Endothelial cell (in vitro differentiated cells): ENCODE measurements at regions not wholly inside any gene's neighbourhood (a gene's known extent, or its start where the extent isn't known, plus 50 kb on each side); places are given as distances from the start of the nearest gene placed in this dataset.

Experiments used
- DNase-seq: peaks from one replicate; pipeline ENCODE4 v3.0.0; 2021; ENCODE audit warnings: low spot score
- H3K27ac Mint-ChIP-seq: one replicate; pipeline ENCODE4 v1.8.0; 2021; ENCODE audit warnings: mixed read lengths, inconsistent platforms; ENCODE audit not compliant: unreplicated experiment
- H3K27me3 Mint-ChIP-seq: one replicate; pipeline ENCODE4 v1.8.0; 2021; ENCODE audit warnings: mild to moderate bottlenecking, moderate library complexity, mixed read lengths, inconsistent platforms; ENCODE audit not compliant: unreplicated experiment
- H3K36me3 Mint-ChIP-seq: one replicate; pipeline ENCODE4 v1.8.0; 2021; ENCODE audit warnings: mild to moderate bottlenecking, low read depth, mixed read lengths, inconsistent platforms; ENCODE audit not compliant: unreplicated experiment
- H3K4me1 Mint-ChIP-seq: one replicate; pipeline ENCODE4 v1.8.0; 2021; ENCODE audit warnings: mild to moderate bottlenecking, mixed read lengths, inconsistent platforms; ENCODE audit not compliant: unreplicated experiment
- H3K4me3 Mint-ChIP-seq: one replicate; pipeline ENCODE4 v1.8.0; 2021; ENCODE audit warnings: mild to moderate bottlenecking, mixed read lengths, inconsistent platforms; ENCODE audit not compliant: unreplicated experiment
- H3K9me3 Mint-ChIP-seq: one replicate; pipeline ENCODE4 v1.8.0; 2021; ENCODE audit warnings: mixed read lengths, inconsistent platforms; ENCODE audit not compliant: unreplicated experiment
- TF ChIP-seq, protein P1 (sequence below): fragments of 200-600 bp; sonication (generic); IDR thresholded peaks from one replicate; pipeline ENCODE4 v1.5.0; 2021; ENCODE audit warnings: antibody characterized with exemption; ENCODE audit not compliant: unreplicated experiment

DNA sequence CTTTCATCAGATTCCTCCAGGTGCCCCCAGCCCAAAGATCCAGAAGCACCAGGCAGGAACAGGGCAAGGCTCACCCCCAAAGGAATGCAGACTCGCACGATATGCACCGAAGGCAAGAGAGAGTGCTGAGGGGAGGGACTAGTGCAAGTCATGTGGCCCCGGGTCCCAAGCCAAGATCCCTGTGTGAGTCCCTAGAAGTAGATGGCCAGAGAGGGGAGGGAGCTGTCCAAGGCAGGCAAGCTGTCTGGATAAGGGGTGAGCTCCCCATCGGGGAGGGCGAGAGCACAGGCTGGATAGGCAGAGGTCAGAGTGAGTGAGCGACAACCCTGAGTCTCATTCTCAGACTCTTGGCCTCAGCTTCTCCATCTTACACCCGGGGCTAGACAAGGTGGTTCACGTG, 171.5 kb upstream of the LINGO1 start:
- Mint-ChIP-seq H3K27me3 (peaks cover 3% of the 10 kb centered on the region), H3K4me1 (peaks cover 30% of the 10 kb centered on the region), H3K36me3 (peaks cover 3% of the 10 kb centered on the region), H3K27ac (no peak overlapping the region), H3K4me3 (no peak overlapping the region), H3K9me3 (no peaks in the 10 kb centered on the region)
- no peak for DNase-seq
- TF ChIP-seq, protein P1, sequence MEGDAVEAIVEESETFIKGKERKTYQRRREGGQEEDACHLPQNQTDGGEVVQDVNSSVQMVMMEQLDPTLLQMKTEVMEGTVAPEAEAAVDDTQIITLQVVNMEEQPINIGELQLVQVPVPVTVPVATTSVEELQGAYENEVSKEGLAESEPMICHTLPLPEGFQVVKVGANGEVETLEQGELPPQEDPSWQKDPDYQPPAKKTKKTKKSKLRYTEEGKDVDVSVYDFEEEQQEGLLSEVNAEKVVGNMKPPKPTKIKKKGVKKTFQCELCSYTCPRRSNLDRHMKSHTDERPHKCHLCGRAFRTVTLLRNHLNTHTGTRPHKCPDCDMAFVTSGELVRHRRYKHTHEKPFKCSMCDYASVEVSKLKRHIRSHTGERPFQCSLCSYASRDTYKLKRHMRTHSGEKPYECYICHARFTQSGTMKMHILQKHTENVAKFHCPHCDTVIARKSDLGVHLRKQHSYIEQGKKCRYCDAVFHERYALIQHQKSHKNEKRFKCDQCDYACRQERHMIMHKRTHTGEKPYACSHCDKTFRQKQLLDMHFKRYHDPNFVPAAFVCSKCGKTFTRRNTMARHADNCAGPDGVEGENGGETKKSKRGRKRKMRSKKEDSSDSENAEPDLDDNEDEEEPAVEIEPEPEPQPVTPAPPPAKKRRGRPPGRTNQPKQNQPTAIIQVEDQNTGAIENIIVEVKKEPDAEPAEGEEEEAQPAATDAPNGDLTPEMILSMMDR = no peak

DNA sequence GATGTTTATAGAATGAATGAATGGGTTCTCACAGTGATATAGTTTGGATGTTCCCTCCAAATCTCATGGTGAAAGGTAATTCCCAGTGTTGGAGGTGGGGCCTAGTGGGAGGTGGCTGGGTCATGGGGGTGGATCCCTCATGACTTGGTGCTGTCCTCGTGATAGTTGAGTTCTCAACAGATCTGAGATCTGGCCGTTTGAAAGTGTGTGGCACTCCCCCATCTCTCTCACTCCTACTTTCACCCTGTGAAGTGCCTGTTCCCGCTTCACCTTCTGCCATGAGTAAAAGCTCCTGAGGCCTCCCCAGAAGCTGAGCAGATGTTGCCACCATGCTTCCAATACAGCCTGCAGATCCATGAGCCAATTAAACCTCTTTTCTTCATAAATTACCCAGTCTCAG, 170.8 kb upstream of the LINGO1 start:
- Mint-ChIP-seq H3K36me3 (peaks cover 3% of the 10 kb centered on the region), H3K9me3 (no peaks in the 10 kb centered on the region), H3K4me3 (no peak overlapping the region), H3K4me1 (peaks cover 30% of the 10 kb centered on the region), H3K27ac (no peak overlapping the region), H3K27me3 (peaks cover 3% of the 10 kb centered on the region)
- TF ChIP-seq, protein P1 = no peak
- DNase-seq = no peak

DNA sequence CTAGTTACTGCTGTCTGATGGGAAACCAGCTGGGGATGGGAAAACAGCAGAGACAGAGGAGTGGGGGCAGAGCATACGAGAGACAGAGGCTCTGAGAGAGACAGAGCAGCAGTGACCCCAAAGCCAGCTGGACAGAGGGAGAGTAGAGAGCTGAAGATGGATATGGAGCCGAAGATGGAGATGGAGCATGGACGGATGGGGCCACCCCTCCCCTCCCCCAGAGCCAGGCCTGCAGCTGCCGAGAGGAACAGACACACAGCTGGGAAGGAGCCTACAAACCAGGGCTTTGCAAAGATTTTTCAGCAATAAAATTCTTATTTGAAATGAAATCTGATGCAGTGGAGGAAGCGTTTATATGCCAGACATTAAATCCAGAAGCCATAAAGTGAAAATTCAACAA, 167.6 kb upstream of the LINGO1 start:
- Mint-ChIP-seq H3K4me1 (peaks cover 23% of the 10 kb centered on the region), H3K36me3 (peaks cover 3% of the 10 kb centered on the region), H3K9me3 (no peaks in the 10 kb centered on the region), H3K27ac (no peak overlapping the region), H3K4me3 (no peak overlapping the region), H3K27me3 (peaks cover 6% of the 10 kb centered on the region)
- TF ChIP-seq, protein P1 = no peak
- no peak for DNase-seq

DNA sequence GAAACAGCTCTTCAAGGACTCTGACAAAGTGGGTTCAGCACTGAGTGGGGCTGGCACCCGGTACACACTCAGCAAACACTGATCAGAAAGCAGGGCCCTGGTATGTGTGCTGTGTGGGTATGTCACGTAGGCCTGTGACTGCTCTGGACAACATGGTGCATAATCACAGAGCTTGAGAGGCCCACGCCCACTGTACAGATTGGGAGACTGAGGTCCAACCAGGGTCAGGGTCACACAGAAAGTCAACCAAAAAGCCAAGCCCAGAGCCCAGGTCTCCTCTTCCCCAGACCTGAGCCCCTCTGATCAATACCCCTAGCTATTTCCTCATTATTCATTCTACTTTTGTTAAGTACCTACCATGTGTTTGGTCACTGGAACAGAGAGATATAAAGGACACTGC, 166.1 kb upstream of the LINGO1 start:
- Mint-ChIP-seq H3K9me3 (no peaks in the 10 kb centered on the region), H3K27me3 (peaks cover 7% of the 10 kb centered on the region), H3K27ac (no peak overlapping the region), H3K4me3 (no peak overlapping the region), H3K4me1 (peaks cover 20% of the 10 kb centered on the region), H3K36me3 (peaks cover 3% of the 10 kb centered on the region)
- DNase-seq = no peak
- TF ChIP-seq, protein P1 = no peak

DNA sequence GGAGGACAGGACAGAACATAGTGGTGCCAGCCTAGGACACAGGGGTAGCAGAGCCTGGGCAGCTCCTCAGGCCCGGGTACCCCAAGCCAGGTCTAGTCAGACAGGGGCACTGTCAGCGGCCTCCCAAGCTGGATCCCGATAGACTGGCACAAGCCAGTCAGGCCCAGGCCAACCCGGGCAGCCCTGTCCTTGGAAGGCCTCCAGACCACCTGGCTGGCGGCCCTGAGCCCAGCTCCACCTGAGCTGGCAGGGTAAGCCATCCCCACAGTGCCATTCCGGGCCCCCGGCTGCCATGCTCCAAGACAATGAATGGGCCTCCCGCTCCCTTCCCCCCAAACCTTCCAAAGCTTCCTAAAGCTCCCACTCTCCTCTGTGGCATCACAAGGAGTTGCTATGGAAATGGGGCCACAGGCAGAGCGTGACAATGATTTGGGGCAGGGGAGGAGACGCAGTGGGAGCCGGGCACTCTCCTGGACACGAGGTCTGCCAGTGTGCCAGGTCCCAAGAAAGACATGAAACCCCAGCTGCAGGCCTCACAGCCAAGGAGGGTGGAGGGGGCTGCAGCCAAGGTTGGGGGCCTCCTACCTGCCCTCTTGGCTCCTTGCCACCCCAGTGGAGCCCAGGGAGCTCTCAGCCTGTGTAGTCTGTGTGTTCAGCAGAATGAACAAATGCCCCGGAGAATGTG, 165.6 kb upstream of the LINGO1 start:
- H3K27me3 Mint-ChIP-seq = peaks cover 7% of the 10 kb centered on the region
- DNase-seq = no peak
- H3K4me3 Mint-ChIP-seq = no peak overlapping the region

More for the DNA sequence above, 165.6 kb upstream of the LINGO1 start:
- Mint-ChIP-seq H3K27ac (no peak overlapping the region), H3K4me1 (peaks cover 20% of the 10 kb centered on the region), H3K36me3 (no peaks in the 10 kb centered on the region), H3K9me3 (no peaks in the 10 kb centered on the region)
- TF ChIP-seq, protein P1 = no peak
